Thoracic aorta (tissue), 2 donors: ENCODE measurements at regions not wholly inside any gene's neighbourhood (a gene's known extent, or its start where the extent isn't known, plus 50 kb on each side); places are given as distances from the start of the nearest gene placed in this dataset.

Experiments used
- ATAC-seq: fragments of 150-250 bp; one replicate; pipeline ENCODE4 v1.8.0; 2017; ENCODE audit warnings: low read depth; ENCODE audit not compliant: insufficient number of reproducible peaks, low FRiP score
- DNase-seq: peaks from one replicate; pipeline ENCODE4 v3.0.0-alpha.2; 2020; ENCODE audit warnings: low spot score
- H3K27ac ChIP-seq, 2 donors: fragments of 200-600 bp; sonication (generic); 1 replicate in 1 of 2; 2 replicates in 1 of 2; pipeline ENCODE4 v1.5.1; 2016; ENCODE audit warnings: mild to moderate bottlenecking in 2 of 2, moderate library complexity in 2 of 2
- H3K27me3 ChIP-seq: fragments of 200-600 bp; sonication (generic); replicated peaks from 2 replicates; pipeline ENCODE4 v1.6.0; 2016; ENCODE audit warnings: mild to moderate bottlenecking; ENCODE audit not compliant: insufficient read depth
- H3K36me3 ChIP-seq: fragments of 200-600 bp; sonication (generic); one replicate; pipeline ENCODE4 v1.5.1; 2016
- H3K4me1 ChIP-seq, 2 donors: fragments of 200-600 bp; sonication (generic); 1 replicate in 1 of 2; 2 replicates in 1 of 2; pipeline versions ENCODE4 v1.5.1 to v1.6.0; 2016; ENCODE audit warnings: low read depth in 2 of 2, mild to moderate bottlenecking in 1 of 2; ENCODE audit not compliant: control insufficient read depth in 1 of 2
- H3K4me3 ChIP-seq: fragments of 200-600 bp; sonication (generic); 2 replicates; pipeline ENCODE4 v1.5.1; 2016; ENCODE audit warnings: mild to moderate bottlenecking
- H3K9me3 ChIP-seq: fragments of 200-600 bp; sonication (generic); 2 replicates; pipeline ENCODE4 v1.5.1; 2016
- CTCF ChIP-seq: fragments of 200-600 bp; sonication (generic); IDR thresholded peaks from one replicate; pipeline ENCODE4 v1.5.1; 2019; ENCODE audit warnings: antibody characterized with exemption

- no peaks in the 10 kb centered on the region for H3K4me1 ChIP-seq
- H3K27ac ChIP-seq, result no peak overlapping the region
- no peaks in the 10 kb centered on the region for H3K36me3 ChIP-seq
- H3K27me3 ChIP-seq, result no peaks in the 10 kb centered on the region
- DNase-seq (no peak), ATAC-seq (no peak)
- no peaks in the 10 kb centered on the region for H3K9me3 ChIP-seq
- TF ChIP-seq CTCF, result no peak
- no peak overlapping the region for H3K4me3 ChIP-seq
These were observed 158.3 kb downstream of the EFHB start for GRCh38 chr3:19775765-19776164.

- DNase-seq (no peak), ATAC-seq (no peak)
- H3K36me3 ChIP-seq, result no peaks in the 10 kb centered on the region
- no peak overlapping the region for H3K4me3 ChIP-seq
- no peaks in the 10 kb centered on the region for H3K4me1 ChIP-seq
- no peak overlapping the region for H3K27ac ChIP-seq
- TF ChIP-seq CTCF, result no peak
- H3K27me3 ChIP-seq, result no peaks in the 10 kb centered on the region
- H3K9me3 ChIP-seq, result no peaks in the 10 kb centered on the region
These were observed 164.3 kb downstream of the EFHB start for GRCh38 chr3:19769694-19770093.

GRCh38 chr3:19765954-19766353, 168.1 kb downstream of the EFHB start:
- Histone ChIP-seq H3K36me3 (no peaks in the 10 kb centered on the region), H3K9me3 (no peaks in the 10 kb centered on the region), H3K4me3 (no peak overlapping the region), H3K4me1 (no peaks in the 10 kb centered on the region), H3K27ac (no peak overlapping the region), H3K27me3 (no peaks in the 10 kb centered on the region)
- ATAC-seq (no peak), DNase-seq (no peak)
- TF ChIP-seq CTCF, result no peak

GRCh38 chr3:19757773-19758172, 176.2 kb downstream of the EFHB start:
- no peak for TF ChIP-seq CTCF
- ATAC-seq, result no peak
- H3K4me1 ChIP-seq, result no peaks in the 10 kb centered on the region

GRCh38 chr3:19749448-19750017, 184.5 kb downstream of the EFHB start:
- no peaks in the 10 kb centered on the region for H3K4me1 ChIP-seq
- H3K9me3 ChIP-seq, result no peaks in the 10 kb centered on the region
- no peak overlapping the region for H3K4me3 ChIP-seq
- H3K27ac ChIP-seq, result no peak overlapping the region
- TF ChIP-seq CTCF, result no peak
- no peaks in the 10 kb centered on the region for H3K27me3 ChIP-seq
- DNase-seq (no peak), ATAC-seq (no peak)
- no peaks in the 10 kb centered on the region for H3K36me3 ChIP-seq

More at GRCh38 chr3:19757773-19758172, 176.2 kb downstream of the EFHB start:
- Histone ChIP-seq H3K27me3 (no peaks in the 10 kb centered on the region), H3K27ac (no peak overlapping the region), H3K36me3 (no peaks in the 10 kb centered on the region), H3K4me3 (no peak overlapping the region), H3K9me3 (no peaks in the 10 kb centered on the region)
- DNase-seq, result no peak
